Aorta (tissue), 5 donors: ENCODE measurements at regions not wholly inside any gene's neighbourhood (a gene's known extent, or its start where the extent isn't known, plus 50 kb on each side); places are given as distances from the start of the nearest gene placed in this dataset.

Experiments
- ATAC-seq: fragments of 200-7000 bp; cut with Tn5 transposase; one replicate; pipeline ENCODE4 v1.9.1; 2022; ENCODE audit warnings: moderate library complexity; ENCODE audit not compliant: low FRiP score
- DNase-seq, 2 donors: peaks; one replicate each; pipeline ENCODE4 v3.0.0-alpha.2; 2020
- H3K27ac ChIP-seq, 2 donors: one replicate each; pipeline ENCODE4 v1.5.1; 2013; ENCODE audit warnings: low read length in 2 of 2, mild to moderate bottlenecking in 2 of 2, moderate library complexity in 2 of 2, control low read depth in 1 of 2, inconsistent platforms in 1 of 2, low read depth in 1 of 2
- H3K27me3 ChIP-seq, 2 donors: one replicate each; pipeline ENCODE4 v1.6.1; 2013; ENCODE audit warnings: control low read depth in 1 of 2, low read length in 1 of 2, mild to moderate bottlenecking in 1 of 2, moderate library complexity in 1 of 2; ENCODE audit not compliant: insufficient read depth in 2 of 2, control insufficient read depth in 1 of 2
- H3K36me3 ChIP-seq, 2 donors: one replicate each; pipeline ENCODE4 v1.6.1; 2013; ENCODE audit warnings: control low read depth in 1 of 2, low read length in 1 of 2, mild to moderate bottlenecking in 1 of 2; ENCODE audit not compliant: insufficient read depth in 2 of 2, control insufficient read depth in 1 of 2
- H3K4me1 ChIP-seq, 2 donors: one replicate each; pipeline ENCODE4 v1.6.1; 2013; ENCODE audit warnings: low read length in 2 of 2, control low read depth in 1 of 2, mild to moderate bottlenecking in 1 of 2, moderate library complexity in 1 of 2; ENCODE audit not compliant: insufficient read depth in 2 of 2, control insufficient read depth in 1 of 2
- H3K4me3 ChIP-seq, 2 donors: one replicate each; pipeline ENCODE4 v1.5.1; 2013; ENCODE audit warnings: low read length in 2 of 2, control low read depth in 1 of 2, mild to moderate bottlenecking in 1 of 2
- H3K9me3 ChIP-seq: one replicate; pipeline ENCODE4 v1.6.1; 2013; ENCODE audit warnings: mild to moderate bottlenecking, low read length; ENCODE audit not compliant: control insufficient read depth
- WGBS, 2 donors: extraction: QIAGEN DNeasy Blood & Tissue Kit; methylation state at CpG; one replicate each; pipeline ENCODE4 v1.1.7; 2013; 5-methylcytosine and 5-hydroxymethylcytosine counted together
- intact Hi-C, 2 donors: fragments of 100-400 bp; cut with DNase I; formaldehyde crosslinking; loops; one replicate each; pipeline versions ENCODE4 v1.14.2 to v1.15.0; 2022
- donor health status: healthy with polysubstance abuse.
- donor health status: Bipolar disorder and iron deficiency.
- donor health status: DM: no; HTN: no; CAD: no.
- donor health status: DM: no; HTN: no; CAD: no.
- donor health status: DM: yes; HTN: yes; CAD: no.

DNA sequence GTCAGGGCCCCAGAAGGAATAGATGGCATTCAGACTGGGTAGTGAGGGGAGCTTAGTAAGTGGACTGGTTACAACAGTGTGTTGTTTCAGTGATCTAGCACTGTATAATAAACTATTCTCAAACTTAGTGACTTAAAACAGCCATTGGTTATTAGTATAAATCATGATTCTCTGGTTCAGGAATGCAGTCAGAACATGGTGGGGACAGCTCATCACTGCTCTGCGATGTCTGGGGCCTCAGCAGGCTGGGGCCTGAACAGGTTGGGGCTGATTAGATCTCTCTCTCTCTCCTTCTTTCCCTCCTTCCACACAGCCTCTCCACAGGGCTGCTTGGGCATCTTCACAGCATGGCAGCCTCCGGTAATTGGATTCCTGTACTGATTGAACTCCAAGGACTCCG lies 160.4 kb downstream of the GATB start:
- no peak for DNase-seq
- no peaks in the 10 kb centered on the region for H3K27me3 ChIP-seq
- peaks cover 1% of the 10 kb centered on the region for H3K9me3 ChIP-seq
- no peak overlapping the region for H3K4me3 ChIP-seq
- 84 to 89% methylated on average over 3 of the region's 3 CpGs for WGBS, 2 donors
- ATAC-seq = no peak
- H3K36me3 ChIP-seq = no peaks in the 10 kb centered on the region
- H3K4me1 ChIP-seq = no peaks in the 10 kb centered on the region
- intact Hi-C loops = no loop called here
- no peak overlapping the region for H3K27ac ChIP-seq

- Histone ChIP-seq H3K27ac (no peak overlapping the region), H3K4me3 (no peak overlapping the region), H3K9me3 (no peaks in the 10 kb centered on the region), H3K4me1 (no peaks in the 10 kb centered on the region), H3K27me3 (no peaks in the 10 kb centered on the region), H3K36me3 (no peaks in the 10 kb centered on the region)
- intact Hi-C loops = no loop called here
- WGBS, 2 donors = 61 to 68% methylated on average over 2 of the region's 2 CpGs
- no peak for DNase-seq
- ATAC-seq = no peak
Measured at GRCh38 chr4:151603377-151603776, 157.4 kb downstream of the GATB start.

- Histone ChIP-seq H3K36me3 (no peaks in the 10 kb centered on the region), H3K27me3 (no peaks in the 10 kb centered on the region), H3K4me3 (no peak overlapping the region), H3K4me1 (no peaks in the 10 kb centered on the region), H3K9me3 (no peaks in the 10 kb centered on the region), H3K27ac (no peak overlapping the region)
- WGBS, 2 donors = 74 to 79% methylated on average over 5 of the region's 5 CpGs
- intact Hi-C loops = no loop called here
- DNase-seq (no peak), ATAC-seq (no peak)
Measured at GRCh38 chr4:151604238-151604637, 156.6 kb downstream of the GATB start.

- H3K9me3 ChIP-seq = no peaks in the 10 kb centered on the region
- H3K27ac ChIP-seq = no peak overlapping the region
- H3K36me3 ChIP-seq = no peaks in the 10 kb centered on the region
- intact Hi-C loops = no loop called here
- H3K4me3 ChIP-seq = no peak overlapping the region
- ATAC-seq = no peak
- 84 to 94% methylated on average over 2 of the region's 2 CpGs for WGBS, 2 donors
- no peaks in the 10 kb centered on the region for H3K27me3 ChIP-seq
- no peak for DNase-seq
- H3K4me1 ChIP-seq = no peaks in the 10 kb centered on the region
Measured at GRCh38 chr4:151605215-151605614, 155.6 kb downstream of the GATB start.

DNA sequence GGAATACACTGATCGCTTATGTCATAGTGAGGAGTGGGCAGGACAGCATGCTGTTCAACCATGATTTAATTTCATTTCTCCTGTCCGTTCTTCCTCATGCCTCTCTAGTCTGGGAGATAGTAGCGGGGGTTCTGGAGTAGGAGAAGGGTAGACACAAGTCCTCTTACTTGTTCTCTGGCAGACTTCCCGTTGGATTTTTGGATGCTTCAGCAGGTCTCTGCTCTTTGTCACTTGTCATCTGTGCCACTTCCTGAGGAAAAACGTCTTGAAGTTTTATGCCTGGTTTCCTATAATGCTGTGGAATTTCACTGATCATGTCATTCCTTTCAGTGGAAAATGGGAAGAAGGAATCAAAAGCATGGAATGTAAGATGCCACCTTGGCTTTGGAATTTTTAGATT lies 154.7 kb downstream of the GATB start:
- no peaks in the 10 kb centered on the region for H3K27me3 ChIP-seq
- H3K36me3 ChIP-seq = no peaks in the 10 kb centered on the region
- ATAC-seq (no peak), DNase-seq (no peak)
- no peak overlapping the region for H3K4me3 ChIP-seq
- no peaks in the 10 kb centered on the region for H3K4me1 ChIP-seq
- H3K9me3 ChIP-seq = no peaks in the 10 kb centered on the region
- intact Hi-C loops = no loop called here
- no peak overlapping the region for H3K27ac ChIP-seq
- WGBS, 2 donors = 52 to 53% methylated on average over 5 of the region's 5 CpGs

DNA sequence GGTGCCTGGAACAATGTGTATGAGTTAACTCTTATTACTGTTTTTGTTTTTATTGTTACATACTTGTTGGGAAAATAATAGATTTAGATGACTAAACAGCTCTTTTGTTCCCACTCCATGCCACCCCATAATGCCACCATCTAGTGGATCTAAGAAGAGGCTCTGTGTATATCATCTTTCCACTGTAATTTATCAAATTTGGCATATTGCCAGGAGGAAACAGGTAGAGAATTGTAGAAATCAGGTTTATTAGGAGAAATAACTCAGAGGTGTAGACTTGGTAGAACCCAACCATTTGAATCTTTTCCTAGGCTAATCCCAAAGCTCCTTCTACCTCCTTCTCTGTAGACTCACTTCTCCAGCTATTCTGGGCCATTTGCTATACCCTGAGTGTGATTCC lies 150.6 kb downstream of the GATB start:
- no peaks in the 10 kb centered on the region for H3K9me3 ChIP-seq
- intact Hi-C loops = loop anchor here in 1 of 2 donors (5.0 kb wide), 1 partner anchor 248 kb away; no protein-coding TSS in a partner anchor
- H3K27me3 ChIP-seq = no peaks in the 10 kb centered on the region
- H3K4me3 ChIP-seq = no peak overlapping the region
- H3K36me3 ChIP-seq = no peaks in the 10 kb centered on the region
- no peaks in the 10 kb centered on the region for H3K4me1 ChIP-seq
- DNase-seq = no peak
- no peak overlapping the region for H3K27ac ChIP-seq
- no peak for ATAC-seq

GRCh38 chr4:151611960-151612359 lies 148.8 kb downstream of the GATB start:
- DNase-seq (no peak), ATAC-seq (no peak)
- no peak overlapping the region for H3K27ac ChIP-seq
- no peaks in the 10 kb centered on the region for H3K36me3 ChIP-seq
- H3K4me1 ChIP-seq = no peaks in the 10 kb centered on the region
- H3K4me3 ChIP-seq = no peak overlapping the region
- no peaks in the 10 kb centered on the region for H3K9me3 ChIP-seq
- intact Hi-C loops = loop anchor here in 1 of 2 donors (5.0 kb wide), 1 partner anchor 250 kb away; no protein-coding TSS in a partner anchor
- H3K27me3 ChIP-seq = no peaks in the 10 kb centered on the region

DNA sequence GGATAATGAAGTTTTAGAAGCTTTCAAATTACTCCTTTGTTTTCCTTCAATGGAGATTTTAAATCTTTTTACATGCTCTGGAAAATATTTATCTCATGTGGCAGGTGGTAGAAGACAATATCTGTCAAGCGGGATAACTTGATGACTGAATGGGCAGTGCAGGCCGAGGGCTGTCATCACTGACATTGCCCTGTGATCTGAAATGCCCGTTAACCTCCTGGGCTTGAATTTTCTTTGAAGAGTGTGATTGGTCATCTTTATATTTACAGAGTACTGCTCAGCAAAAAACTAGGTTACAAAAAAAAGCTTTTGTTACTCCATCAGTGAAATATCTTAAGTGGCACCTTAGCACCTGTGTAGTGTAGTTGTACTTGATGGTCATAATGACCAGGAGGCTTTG lies 147.5 kb downstream of the GATB start:
- no peak overlapping the region for H3K4me3 ChIP-seq
- H3K27ac ChIP-seq = no peak overlapping the region
- H3K9me3 ChIP-seq = no peaks in the 10 kb centered on the region
- no peaks in the 10 kb centered on the region for H3K4me1 ChIP-seq
- no peak for ATAC-seq
- no peaks in the 10 kb centered on the region for H3K36me3 ChIP-seq
- DNase-seq = no peak
- intact Hi-C loops = loop anchor here in 1 of 2 donors (5.0 kb wide), 1 partner anchor 251 kb away; no protein-coding TSS in a partner anchor
- no peaks in the 10 kb centered on the region for H3K27me3 ChIP-seq
- 78 to 79% methylated on average over 3 of the region's 3 CpGs for WGBS, 2 donors

GRCh38 chr4:151614561-151614960 lies 146.2 kb downstream of the GATB start:
- intact Hi-C loops = loop anchor here in 1 of 2 donors (5.0 kb wide), 1 partner anchor 252 kb away; no protein-coding TSS in a partner anchor
- no peak for ATAC-seq

More at GRCh38 chr4:151614561-151614960, 146.2 kb downstream of the GATB start:
- Histone ChIP-seq H3K36me3 (no peaks in the 10 kb centered on the region), H3K9me3 (no peaks in the 10 kb centered on the region), H3K27ac (no peak overlapping the region), H3K4me1 (no peaks in the 10 kb centered on the region), H3K27me3 (no peaks in the 10 kb centered on the region), H3K4me3 (no peak overlapping the region)
- DNase-seq = no peak
- 56 to 58% methylated on average over 2 of the region's 2 CpGs for WGBS, 2 donors
